GM21576 (cell line): ENCODE measurements at regions not wholly inside any gene's neighbourhood (a gene's known extent, or its start where the extent isn't known, plus 50 kb on each side); places are given as distances from the start of the nearest gene placed in this dataset.
"Not testable (repeated sequence)": the region's sequence is repeated elsewhere in the genome, so short reads cannot be mapped to it uniquely, and the experiment has no call there.

Experiments used
- ATAC-seq: cut with Tn5 transposase; IDR thresholded peaks from one replicate; pipeline ENCODE4 v1.9.1; 2021; ENCODE audit warnings: mild to moderate bottlenecking, moderate library complexity; ENCODE audit not compliant: unreplicated experiment

DNA sequence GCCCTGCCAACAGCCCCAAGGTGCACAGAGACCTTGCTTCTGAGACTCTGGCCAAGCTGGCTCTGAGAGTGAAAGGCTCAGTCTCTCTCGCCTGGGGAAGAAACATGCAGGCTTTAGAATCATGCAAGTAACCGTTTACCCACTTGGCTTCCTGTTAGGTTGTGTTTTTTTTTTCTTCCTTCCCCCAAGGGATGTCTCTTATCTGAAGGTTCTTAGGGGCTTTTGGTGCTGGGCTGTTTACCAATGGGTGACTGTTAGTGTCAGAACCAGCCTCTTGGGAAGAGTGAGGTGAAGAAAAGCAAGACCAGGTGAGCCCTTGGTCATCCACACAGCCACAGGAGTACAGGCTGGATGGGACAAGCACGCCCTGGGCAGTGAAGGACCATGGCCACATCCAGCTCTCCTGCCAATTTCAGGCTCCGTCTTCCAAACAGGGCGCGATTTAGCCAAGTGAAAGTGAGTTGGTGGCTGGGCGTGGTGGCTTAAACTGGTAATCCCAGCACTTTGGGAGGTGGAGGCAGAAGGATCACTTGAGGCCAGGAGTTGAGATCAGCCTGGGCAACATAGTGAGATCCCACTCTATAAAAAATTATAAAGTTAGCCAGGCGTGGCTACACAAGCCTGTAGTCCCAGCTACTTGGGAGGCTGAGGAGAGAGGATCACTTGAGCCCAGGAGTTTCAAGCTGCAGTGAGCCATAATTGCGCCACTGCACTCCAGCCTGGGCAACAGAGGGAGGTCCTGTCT lies 76.3 kb upstream of the CUX1 start:
- peak; percentile 54 for ATAC-seq

DNA sequence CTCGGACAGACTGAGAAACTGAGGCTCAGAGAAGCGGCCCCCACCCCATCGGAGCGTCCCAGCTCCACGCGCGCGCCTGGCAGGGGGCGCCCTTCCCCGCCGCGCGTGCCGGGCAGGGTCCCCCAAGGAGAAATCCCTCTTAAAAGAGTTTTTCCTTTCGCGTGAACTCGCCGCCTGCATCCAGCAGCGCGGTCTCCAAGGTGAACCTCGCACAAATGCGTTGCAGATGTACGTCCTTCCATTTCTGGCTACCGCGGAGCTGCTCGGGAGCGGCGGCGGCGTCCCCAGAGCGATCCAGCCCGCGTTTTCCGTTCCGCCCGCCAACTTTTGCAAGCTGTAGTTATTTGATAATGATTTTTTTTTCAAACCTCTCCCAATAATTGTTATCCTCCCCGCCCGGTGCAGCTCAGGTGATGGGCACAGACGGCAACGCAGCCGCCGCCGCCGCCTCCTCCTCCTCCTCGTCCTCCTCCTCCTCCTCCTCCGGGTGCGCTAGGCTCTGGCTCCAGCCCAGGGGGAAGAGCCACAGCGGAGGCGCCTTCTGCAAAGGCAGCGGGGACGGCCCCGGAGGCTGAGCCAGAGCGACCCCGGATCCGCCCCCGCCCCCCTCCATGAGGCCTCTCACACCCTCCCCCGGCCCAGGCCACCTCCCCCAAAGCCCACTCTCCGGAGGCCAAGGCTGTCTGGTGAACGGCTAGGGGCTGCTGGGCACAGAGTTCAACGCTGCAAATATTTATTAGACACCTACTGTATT lies 74.0 kb upstream of the CUX1 start:
- ATAC-seq = no peak

DNA sequence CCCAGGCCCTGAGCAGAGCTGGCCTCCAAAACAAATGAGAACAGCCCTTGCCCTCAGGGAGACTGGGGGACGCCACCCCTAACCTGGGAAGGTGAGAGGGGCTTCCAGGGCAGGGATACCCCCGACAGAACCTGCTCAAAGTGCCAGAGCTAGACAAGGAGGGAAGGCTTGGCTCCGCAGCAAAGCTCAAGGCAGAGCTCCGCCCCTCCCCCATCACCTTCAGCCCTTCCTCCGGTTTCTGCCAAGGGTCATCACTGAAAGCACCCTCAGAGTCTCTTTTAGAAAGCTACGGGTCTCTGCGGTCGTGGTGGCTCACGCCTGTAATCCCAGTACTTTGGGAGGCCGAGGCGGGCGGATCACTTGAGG lies 73.4 kb upstream of the CUX1 start:
- ATAC-seq = no peak

DNA sequence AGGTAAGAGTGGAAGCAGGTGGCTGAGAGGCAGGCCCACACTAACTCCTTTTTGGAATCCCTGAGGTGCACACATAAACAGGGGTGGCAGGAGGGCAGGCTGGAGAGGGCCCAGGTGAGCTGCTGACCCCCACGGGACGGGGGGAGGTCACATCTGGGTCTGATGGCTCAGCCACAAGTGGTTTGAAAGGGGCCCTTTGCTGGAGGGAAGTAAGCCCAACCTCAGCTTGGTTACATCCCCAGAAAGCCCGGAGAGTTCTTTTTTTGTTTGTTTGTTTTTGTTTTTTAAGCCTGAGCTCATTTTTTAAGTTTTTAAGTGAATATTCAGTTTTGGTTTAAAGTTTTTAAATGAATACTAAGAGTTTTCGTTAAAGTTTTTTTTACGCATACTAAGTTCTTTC lies 72.8 kb upstream of the CUX1 start:
- no peak for ATAC-seq

DNA sequence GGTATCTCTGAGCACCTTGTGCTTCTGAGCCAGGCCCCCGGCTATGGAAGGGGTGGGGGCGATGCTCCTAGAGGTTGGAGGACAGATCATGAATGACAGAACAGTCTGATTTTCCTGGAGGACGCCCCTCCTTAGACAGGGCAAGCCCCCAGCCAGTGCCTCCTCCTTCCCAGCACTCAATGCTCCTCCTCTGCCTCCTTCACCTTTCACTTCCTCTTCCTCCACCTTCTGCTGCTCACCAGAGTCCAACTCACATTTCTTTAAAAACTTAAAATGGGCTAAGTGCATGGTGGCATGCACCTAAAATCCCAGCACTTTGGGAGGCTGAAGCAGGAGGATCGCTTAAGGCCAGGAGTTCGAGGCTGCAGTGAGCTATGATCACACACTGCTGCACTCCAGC lies 71.1 kb upstream of the CUX1 start:
- no peak for ATAC-seq

DNA sequence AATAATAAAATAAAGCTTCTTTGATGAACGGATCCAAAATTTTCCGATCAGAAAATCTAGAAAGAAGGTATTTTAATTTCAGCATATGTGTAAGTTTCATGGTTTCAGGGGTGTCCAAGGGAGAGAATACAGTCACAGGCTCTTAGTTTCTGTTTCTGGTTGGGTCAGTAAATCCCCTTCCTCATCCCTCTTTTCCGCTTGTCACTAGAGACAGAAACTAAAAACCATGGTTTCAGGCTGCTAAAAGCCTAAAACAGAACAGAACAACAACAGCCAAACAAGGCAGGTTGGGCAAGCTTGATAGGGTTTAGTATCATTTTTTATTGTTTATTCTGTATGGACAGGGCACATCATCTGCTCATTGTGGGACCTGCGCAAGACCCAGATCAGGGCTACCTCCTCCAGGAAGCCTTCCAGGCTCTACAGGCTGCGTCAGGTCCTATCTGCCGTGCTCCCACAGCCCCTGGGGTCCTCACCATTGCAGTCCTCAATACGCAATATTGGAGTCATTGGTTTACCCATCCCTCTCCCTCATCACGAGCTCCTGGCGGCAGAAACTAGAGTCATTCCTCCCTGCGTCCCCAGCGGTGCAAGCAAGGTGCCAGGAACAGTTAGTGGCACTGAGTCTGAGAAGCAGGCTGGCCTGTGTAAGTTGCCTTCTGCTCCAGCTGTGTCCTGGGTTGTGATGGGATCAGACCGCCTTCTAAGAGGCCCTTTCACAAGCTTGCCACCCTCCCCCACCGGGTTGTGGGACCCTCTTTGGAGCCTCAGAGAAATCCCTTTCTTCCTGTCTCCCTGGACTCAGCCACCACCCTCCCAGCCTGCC lies 70.2 kb upstream of the CUX1 start:
- ATAC-seq = no peak

DNA sequence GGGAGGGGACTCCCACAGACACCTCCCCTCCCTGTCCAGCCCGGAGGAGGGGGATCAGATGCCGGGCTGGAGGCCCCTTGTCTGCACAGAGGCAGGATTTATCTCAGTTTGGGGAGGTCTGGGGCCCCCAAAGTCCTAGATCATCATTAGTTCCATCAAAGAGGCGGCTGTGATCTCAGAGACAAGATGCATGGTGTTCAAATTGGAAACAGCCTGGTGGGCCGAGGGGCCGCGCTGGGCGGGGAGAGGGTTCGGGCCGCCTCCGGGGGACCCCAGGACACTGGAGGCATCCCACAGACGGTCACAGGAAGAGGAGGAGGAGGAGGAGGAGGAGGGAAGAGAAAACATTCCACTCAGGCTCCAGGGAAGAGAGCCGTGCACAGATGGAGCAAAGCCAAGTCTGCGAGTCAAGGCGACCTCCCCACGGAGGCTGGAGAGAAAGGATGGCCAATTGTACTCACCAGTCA lies 69.5 kb upstream of the CUX1 start:
- no peak for ATAC-seq

DNA sequence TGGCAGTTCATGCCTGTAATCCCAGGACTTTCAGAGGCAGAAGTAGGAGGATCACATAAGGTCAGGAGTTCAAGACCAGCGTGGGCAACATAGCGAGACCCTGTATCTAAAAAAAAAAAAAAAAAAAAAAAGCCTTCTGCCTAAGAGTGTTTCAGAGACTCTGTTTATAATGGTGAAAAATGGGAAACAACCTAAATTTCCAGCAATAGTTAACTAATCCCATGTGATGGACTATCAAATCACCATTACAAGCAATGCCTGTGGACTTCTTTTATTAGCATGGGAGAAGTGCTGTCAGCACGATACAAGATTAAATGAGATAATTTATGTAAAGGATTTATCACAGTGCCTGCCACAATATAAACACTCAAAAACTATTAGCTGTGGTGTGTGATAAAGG lies 67.5 kb upstream of the CUX1 start:
- ATAC-seq = no peak

DNA sequence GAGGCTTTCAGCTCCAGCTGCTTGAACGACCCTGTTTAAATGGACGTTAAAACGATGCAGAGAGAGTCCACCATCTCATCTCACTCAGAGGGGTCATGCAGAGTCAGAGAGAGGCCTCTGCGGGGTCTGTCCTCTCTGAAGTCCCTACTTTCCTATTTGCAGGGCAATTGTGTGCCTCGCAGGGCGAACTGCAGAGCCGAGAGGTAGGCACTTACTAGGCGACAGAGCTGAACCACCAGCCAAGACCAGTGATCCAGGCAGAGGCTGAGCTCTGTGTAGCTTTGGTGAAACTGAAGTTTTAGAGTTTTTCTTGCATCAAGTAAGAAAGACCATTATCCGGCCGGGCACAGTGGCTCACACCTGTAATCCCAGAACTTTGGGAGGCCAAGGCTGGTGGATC lies 64.1 kb upstream of the CUX1 start:
- no peak for ATAC-seq

DNA sequence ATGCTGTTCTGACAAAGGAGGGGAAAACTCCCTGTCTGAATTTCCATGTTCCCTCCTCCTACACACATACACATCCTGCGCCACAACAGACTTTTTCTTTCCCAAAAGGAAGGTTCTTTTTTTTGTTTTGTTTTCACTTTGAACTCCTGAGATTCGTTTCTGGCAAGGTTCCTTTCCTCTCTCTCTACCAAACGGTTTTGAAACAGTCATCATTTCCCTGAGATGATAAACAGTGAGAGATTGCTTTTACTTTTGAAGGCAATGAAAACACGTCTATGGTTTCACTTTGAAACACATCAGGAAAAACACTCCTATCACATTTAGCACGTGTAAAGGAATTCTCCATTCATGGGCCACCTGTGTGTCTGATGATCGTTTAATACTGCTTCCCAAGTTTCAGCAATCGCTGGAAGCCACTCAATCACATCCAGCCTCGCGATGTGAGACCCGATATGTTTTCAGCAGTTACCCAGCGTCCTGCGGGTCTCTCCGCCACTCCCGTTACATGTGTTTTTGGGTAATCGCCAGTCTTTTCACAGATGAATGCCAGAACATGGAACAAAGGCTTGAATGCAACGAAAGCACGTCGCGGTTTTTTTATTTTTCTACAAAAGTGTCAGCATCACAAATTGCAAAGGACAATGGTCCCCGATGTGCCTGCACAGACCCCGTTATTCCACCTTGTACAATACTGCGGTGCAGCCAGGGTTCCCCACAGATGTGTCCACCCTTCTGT lies 62.8 kb upstream of the CUX1 start:
- no peak for ATAC-seq

DNA sequence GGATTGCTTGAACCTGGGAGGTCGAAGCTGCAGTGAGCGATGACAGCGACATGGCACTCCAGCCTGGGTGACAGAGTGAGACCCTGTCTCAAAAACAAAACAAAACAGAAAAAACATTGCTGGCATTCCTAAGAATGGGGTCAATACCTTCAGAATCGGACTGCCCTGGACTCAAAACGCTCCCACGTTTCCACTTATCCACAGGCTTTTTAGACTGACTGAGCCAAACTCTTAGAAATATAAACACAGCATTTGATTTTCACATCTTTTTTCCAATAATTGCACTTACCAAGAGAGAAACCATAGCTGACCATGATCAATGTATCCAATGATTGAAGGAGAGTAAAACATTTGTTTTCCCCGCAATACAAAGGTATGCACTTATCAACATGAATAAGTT lies 59.5 kb upstream of the CUX1 start:
- ATAC-seq = no peak

DNA sequence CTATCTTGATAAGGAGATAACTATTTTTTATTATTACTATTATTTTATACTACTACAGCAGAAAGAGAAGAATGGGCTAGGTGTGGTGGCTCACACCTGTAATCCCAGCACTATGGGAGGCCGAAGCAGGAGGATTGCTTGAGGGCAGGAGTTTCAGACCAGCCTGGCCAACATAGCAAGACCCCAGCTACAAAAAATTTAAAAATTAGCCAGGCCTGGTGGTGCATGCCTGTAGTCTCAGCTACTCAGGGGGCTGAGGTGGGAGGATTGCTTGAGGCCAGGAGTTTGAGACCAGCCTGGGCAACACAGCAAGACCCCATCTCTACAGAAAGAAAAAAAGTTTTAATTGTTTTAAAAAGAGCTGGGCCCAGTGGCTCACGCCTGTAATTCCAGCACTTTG lies 58.9 kb upstream of the CUX1 start:
- not testable (repeated sequence) for ATAC-seq

DNA sequence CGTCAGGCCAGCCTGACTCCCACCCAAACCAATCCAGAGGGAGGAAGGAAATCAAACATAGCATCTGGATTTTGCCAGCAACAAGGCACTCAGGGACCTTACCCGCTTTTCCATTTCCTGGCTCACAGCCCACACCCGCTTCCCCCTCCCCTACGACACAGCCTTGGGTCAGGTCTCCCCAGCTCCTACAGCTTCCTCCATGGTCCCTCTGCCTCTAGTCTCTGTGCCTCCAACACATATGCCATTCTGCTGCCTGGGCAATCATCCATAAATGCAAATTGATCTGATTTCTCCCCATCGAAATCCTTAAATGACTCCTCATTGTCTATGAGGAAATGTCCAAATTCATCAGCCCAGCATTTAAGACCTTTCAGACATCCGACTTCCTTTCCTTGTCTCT lies 53.2 kb upstream of the CUX1 start:
- ATAC-seq = no peak

DNA sequence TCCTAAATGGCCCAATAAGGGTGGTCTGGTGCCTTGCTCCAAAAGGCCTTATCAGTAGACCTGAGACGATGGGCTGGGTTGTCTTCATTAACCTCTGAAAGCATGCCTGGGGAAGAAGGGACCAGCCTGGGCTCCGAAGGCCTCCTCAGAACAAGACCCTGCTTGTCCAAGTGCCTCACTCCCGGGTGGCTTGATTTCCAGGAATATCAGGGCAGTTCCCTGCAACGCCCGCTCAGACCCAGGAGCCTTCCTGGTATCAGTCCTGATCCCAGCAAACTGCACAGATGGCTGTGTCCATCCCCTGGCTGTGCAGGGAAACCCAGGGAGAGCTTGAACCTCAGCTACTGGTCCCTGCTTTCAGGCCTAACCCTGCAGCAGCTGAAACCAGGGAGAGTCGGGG lies 49.9 kb upstream of the CUX1 start:
- no peak for ATAC-seq
